HCT116 (cell line): ENCODE measurements at regions not wholly inside any gene's neighbourhood (a gene's known extent, or its start where the extent isn't known, plus 50 kb on each side); places are given as distances from the start of the nearest gene placed in this dataset.

Experiments
- ATAC-seq: fragments of 200-7000 bp; cut with Tn5 transposase; 2 replicates; pipeline ENCODE4 v1.9.1; 2020; ENCODE audit warnings: mild to moderate bottlenecking, moderate library complexity
- BruUV-seq: library from RNA; stranded (reverse); fragments of 400-500 nt; replicated peaks from 2 replicates; lab custom pipeline; 2021; lab: Mats Ljungman, UMichigan
- CTCF ChIA-PET: fragments of 300-600 bp; sonication (Branson Sonifier 250); formaldehyde crosslinking; loops from one replicate; lab custom pipeline; 2021; ENCODE audit warnings: antibody characterized with exemption; lab: Charles Lee
- POLR2A ChIA-PET: fragments of 300-600, 350-600 bp; sonication (Branson Sonifier 250); formaldehyde crosslinking; loops from one replicate; lab custom pipeline; 2021; ENCODE audit warnings: antibody characterized with exemption; lab: Charles Lee
- RAD21 ChIA-PET, 2 experiments: fragments of 300-600 bp; sonication (Branson Sonifier 250); formaldehyde crosslinking; loops; one replicate each; lab custom pipeline; 2023; ENCODE audit warnings: low total read pairs in 2 of 2; ENCODE audit not compliant: uncharacterized antibody in 2 of 2, unreplicated experiment in 2 of 2, low non-redundant PET in 1 of 2; lab: Charles Lee
- DNase-seq: peaks from one replicate; pipeline ENCODE4 v3.0.0-alpha.2; 2010; ENCODE audit warnings: low read depth, low spot score
- H2AFZ ChIP-seq: fragments of 200-600 bp; shearing (Covaris generic), sonication (generic); 2 replicates; pipeline ENCODE4 v1.6.1; 2017; ENCODE audit warnings: low read depth, mixed run types, mixed read lengths, antibody characterized with exemption, low read length; ENCODE audit not compliant: poor library complexity, severe bottlenecking
- H3K27ac ChIP-seq: 2 replicates; pipeline ENCODE4 v1.5.1; 2012; ENCODE audit warnings: low read depth, low read length
- H3K27me3 ChIP-seq: fragments of 200-600 bp; sonication (generic); 2 replicates; pipeline ENCODE4 v1.6.1; 2016; ENCODE audit warnings: mixed run types, low read length, mixed read lengths; ENCODE audit not compliant: insufficient read depth
- H3K36me3 ChIP-seq, 2 experiments: fragments of 200-500 bp in 1 of 2; fragments of 200-600 bp in 1 of 2; sonication (Bioruptor generic) in 1 of 2; sonication (generic) in 1 of 2; 2 replicates each; pipeline versions ENCODE4 v1.5.1 to v1.6.1; 2014 to 2016; ENCODE audit warnings: low read length in 2 of 2, inconsistent platforms in 1 of 2, mixed read lengths in 1 of 2, mixed run types in 1 of 2; ENCODE audit not compliant: insufficient read depth in 2 of 2, control insufficient read depth in 1 of 2
- H3K4me1 ChIP-seq, 2 experiments: fragments of 200-600 bp in 1 of 2; sonication (generic) in 1 of 2; 2 replicates each; pipeline versions ENCODE4 v1.5.1 to v1.6.1; 2012 to 2017; ENCODE audit warnings: low read length in 2 of 2, inconsistent platforms in 1 of 2, mild to moderate bottlenecking in 1 of 2, mixed read lengths in 1 of 2, mixed run types in 1 of 2, moderate library complexity in 1 of 2; ENCODE audit not compliant: insufficient read depth in 2 of 2, control insufficient read depth in 1 of 2
- H3K4me2 ChIP-seq: fragments of 200-600 bp; sonication (generic); 2 replicates; pipeline ENCODE4 v1.6.1; 2017; ENCODE audit warnings: mixed run types, low read length, mixed read lengths
- H3K4me3 ChIP-seq, 2 experiments: fragments of 200-600 bp in 1 of 2; sonication (generic) in 1 of 2; replicated peaks in 1 of 2; 2 replicates each; pipeline ENCODE4 v1.5.1; 2011 to 2016; ENCODE audit warnings: low read length in 2 of 2, control low read depth in 1 of 2, low read depth in 1 of 2, mild to moderate bottlenecking in 1 of 2, mixed read lengths in 1 of 2, mixed run types in 1 of 2
- H3K79me2 ChIP-seq: fragments of 200-600 bp; sonication (generic); 2 replicates; pipeline ENCODE4 v1.6.1; 2017; ENCODE audit warnings: mild to moderate bottlenecking, mixed run types, low read length, moderate library complexity, mixed read lengths; ENCODE audit not compliant: insufficient read depth
- H3K9ac ChIP-seq: fragments of 200-600 bp; sonication (generic); 2 replicates; pipeline ENCODE4 v1.6.1; 2016; ENCODE audit warnings: low read length, mixed read lengths
- H3K9me2 ChIP-seq: fragments of 200-600 bp; sonication (generic), shearing (Covaris generic); 2 replicates; pipeline ENCODE4 v1.6.1; 2017; ENCODE audit warnings: mixed run types, mild to moderate bottlenecking, moderate library complexity; ENCODE audit not compliant: insufficient read depth
- H3K9me3 ChIP-seq, 2 experiments: fragments of 200-500 bp in 1 of 2; fragments of 200-600 bp in 1 of 2; sonication (Bioruptor generic) in 1 of 2; sonication (generic) in 1 of 2; 2 replicates each; pipeline ENCODE4 v1.6.1; 2014 to 2017; ENCODE audit warnings: low read length in 2 of 2, mixed read lengths in 2 of 2, inconsistent platforms in 1 of 2, low read depth in 1 of 2, mild to moderate bottlenecking in 1 of 2, mixed run types in 1 of 2, moderate library complexity in 1 of 2; ENCODE audit not compliant: control insufficient read depth in 1 of 2, insufficient read depth in 1 of 2
- H4K20me1 ChIP-seq: fragments of 200-600 bp; sonication (generic), shearing (Covaris generic); 2 replicates; pipeline ENCODE4 v1.6.1; 2017; ENCODE audit warnings: mixed run types, mild to moderate bottlenecking, moderate library complexity; ENCODE audit not compliant: insufficient read depth
- EGR1 ChIP-seq: IDR thresholded peaks from 2 replicates; pipeline ENCODE4 v1.6.1; 2012; ENCODE audit warnings: low read depth
- EZH2phosphoT487 ChIP-seq: fragments of 200-600 bp; IDR thresholded peaks from 2 replicates; pipeline ENCODE4 v1.6.1; 2018; ENCODE audit warnings: antibody characterized with exemption, borderline replicate concordance
- FOSL1 ChIP-seq: IDR thresholded peaks from 2 replicates; pipeline ENCODE4 v1.6.1; 2012; ENCODE audit warnings: low read depth
- RAD21 ChIP-seq: IDR thresholded peaks from 2 replicates; pipeline ENCODE4 v1.6.1; 2012; ENCODE audit warnings: low read depth, mild to moderate bottlenecking
- SIN3A ChIP-seq: IDR thresholded peaks from 2 replicates; pipeline ENCODE4 v1.6.1; 2012; ENCODE audit warnings: low read depth
- TCF7L2 ChIP-seq: IDR thresholded peaks from 2 replicates; pipeline ENCODE4 v1.7.0; 2011; ENCODE audit warnings: borderline replicate concordance, inconsistent platforms; ENCODE audit not compliant: insufficient read depth, insufficient read length; ENCODE audit errors: extremely low read depth
- YY1 ChIP-seq: IDR thresholded peaks from 2 replicates; pipeline ENCODE4 v1.6.1; 2011; ENCODE audit warnings: low read length, low read depth, moderate library complexity, mild to moderate bottlenecking; ENCODE audit not compliant: insufficient replicate concordance; ENCODE audit errors: extremely low read depth
- ZFX ChIP-seq: fragments of 450-650 bp; IDR thresholded peaks from 2 replicates; pipeline ENCODE4 v1.6.1; 2017
- intact Hi-C: fragments of 100-400 bp; cut with micrococcal nuclease; formaldehyde crosslinking; loops from 2 replicates; pipeline ENCODE4 v1.10.0; 2022
- TF ChIP-seq, protein P1 (sequence below): IDR thresholded peaks from 2 replicates; pipeline ENCODE4 v1.6.1; 2012
- TF ChIP-seq, protein P2 (sequence below), 3 experiments: fragments of 200-600 bp in 1 of 3; sonication (generic) in 1 of 3; IDR thresholded peaks in 2 of 3; conservative IDR thresholded peaks in 1 of 3; 2 replicates each; pipeline ENCODE4 v1.5.1; 2012 to 2017; ENCODE audit warnings: low read depth in 2 of 3, low read length in 2 of 3, antibody characterized with exemption in 1 of 3, borderline replicate concordance in 1 of 3, control low read depth in 1 of 3, mild to moderate bottlenecking in 1 of 3, mixed read lengths in 1 of 3, mixed run types in 1 of 3, moderate library complexity in 1 of 3; ENCODE audit not compliant: insufficient read depth in 1 of 3

DNA sequence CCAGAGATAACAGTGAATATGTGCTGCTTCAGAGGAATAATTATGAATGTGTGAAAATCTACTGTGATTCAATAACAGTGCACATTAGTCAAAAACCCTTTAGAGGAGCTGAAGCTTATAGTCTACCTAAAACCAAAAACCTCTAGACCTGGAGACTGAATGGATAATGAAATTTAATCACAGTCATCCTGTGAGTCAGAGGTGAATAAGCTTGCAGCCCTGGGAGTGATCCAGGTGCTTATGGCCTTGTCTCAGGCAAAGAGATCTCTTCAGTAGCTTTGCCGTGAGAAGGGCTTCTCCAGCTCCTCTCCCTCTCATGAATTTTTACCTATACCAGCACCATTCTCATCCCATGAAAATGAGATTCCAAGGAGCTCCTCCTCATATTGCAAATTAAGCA is 81.3 kb upstream of the RGS4 start:
- Histone ChIP-seq H3K9me3 (no peaks in the 10 kb centered on the region), H3K9me2 (no peaks in the 10 kb centered on the region), H3K36me3 (no peaks in the 10 kb centered on the region), H3K27me3 (no peaks in the 10 kb centered on the region), H3K9ac (no peak overlapping the region), H2AFZ (no peak overlapping the region), H3K4me1 (peaks cover 0 to 8% of the 10 kb centered on the region in 2 experiments; a peak in 2 of 4 replicates), H3K79me2 (no peaks in the 10 kb centered on the region), H4K20me1 (no peaks in the 10 kb centered on the region), H3K27ac (no peak overlapping the region), H3K4me2 (peak overlapping the region; percentile 20; the same call in 1 of the 2 replicates), H3K4me3 (no peak overlapping the region)
- ChIA-PET RAD21 (no interaction called here), CTCF (interaction anchor here (0.8 to 1.4 kb wide), 2 partner anchors 12 to 187 kb away, joined by 3 to 4 read pairs; no protein-coding TSS in a partner anchor), POLR2A (no interaction called here)
- DNase-seq: peak; percentile 6
- no TSS peak for BruUV-seq
- intact Hi-C loops: loop anchor here (2.0 kb wide), 1 partner anchor 187 kb away; no protein-coding TSS in a partner anchor
- TF ChIP-seq FOSL1 (peak; percentile 50), ZFX (no peak)
- peak; percentile 42; the same call in 1 of the 2 replicates for ATAC-seq

DNA sequence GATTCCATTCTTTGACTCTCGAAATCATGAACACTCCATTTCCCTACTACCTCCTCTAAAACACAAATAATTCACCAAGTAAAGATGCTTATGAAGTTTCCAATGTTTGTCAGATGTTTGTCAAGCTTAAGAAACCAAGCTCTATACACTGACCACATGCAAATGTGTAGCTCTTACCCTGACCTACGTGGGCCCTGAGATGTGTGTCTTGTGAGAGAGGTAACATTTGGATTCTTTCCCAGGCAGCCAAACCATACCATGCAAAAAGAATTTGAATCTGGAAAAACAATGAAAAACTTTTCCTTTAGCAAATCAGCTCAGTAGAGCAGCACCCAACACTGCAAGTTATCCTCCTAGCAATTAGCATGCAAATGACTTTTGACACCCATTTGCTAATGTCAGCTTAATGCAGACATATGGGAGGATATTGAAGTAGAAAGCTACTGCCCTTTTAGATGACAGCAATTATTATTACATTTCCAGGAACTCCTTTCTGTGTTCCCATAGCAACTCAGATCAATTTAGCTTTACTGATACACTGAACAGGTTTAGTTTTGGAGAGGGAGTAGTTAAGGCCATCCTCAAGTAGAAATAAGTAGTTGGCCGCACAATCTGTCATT is 83.2 kb upstream of the RGS4 start:
- H4K20me1 ChIP-seq: no peaks in the 10 kb centered on the region
- TF ChIP-seq, protein P1, sequence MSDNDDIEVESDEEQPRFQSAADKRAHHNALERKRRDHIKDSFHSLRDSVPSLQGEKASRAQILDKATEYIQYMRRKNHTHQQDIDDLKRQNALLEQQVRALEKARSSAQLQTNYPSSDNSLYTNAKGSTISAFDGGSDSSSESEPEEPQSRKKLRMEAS: no peak
- TF ChIP-seq RAD21: no peak
- TF ChIP-seq YY1: no peak
- TF ChIP-seq EGR1: no peak
- TF ChIP-seq, protein P2, sequence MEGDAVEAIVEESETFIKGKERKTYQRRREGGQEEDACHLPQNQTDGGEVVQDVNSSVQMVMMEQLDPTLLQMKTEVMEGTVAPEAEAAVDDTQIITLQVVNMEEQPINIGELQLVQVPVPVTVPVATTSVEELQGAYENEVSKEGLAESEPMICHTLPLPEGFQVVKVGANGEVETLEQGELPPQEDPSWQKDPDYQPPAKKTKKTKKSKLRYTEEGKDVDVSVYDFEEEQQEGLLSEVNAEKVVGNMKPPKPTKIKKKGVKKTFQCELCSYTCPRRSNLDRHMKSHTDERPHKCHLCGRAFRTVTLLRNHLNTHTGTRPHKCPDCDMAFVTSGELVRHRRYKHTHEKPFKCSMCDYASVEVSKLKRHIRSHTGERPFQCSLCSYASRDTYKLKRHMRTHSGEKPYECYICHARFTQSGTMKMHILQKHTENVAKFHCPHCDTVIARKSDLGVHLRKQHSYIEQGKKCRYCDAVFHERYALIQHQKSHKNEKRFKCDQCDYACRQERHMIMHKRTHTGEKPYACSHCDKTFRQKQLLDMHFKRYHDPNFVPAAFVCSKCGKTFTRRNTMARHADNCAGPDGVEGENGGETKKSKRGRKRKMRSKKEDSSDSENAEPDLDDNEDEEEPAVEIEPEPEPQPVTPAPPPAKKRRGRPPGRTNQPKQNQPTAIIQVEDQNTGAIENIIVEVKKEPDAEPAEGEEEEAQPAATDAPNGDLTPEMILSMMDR (IDR thresholded peaks at IDR 0.05 in 2 of 3, conservative IDR thresholded peaks at IDR 0.05 in 1 of 3; ENCODE audit: borderline replicate concordance in 1 of 3, insufficient read depth in 1 of 3, low read depth in 2 of 3, low read length in 2 of 3): no peak
- TF ChIP-seq ZFX: no peak
- no peak for TF ChIP-seq EZH2phosphoT487
- no peak for TF ChIP-seq FOSL1
- TF ChIP-seq SIN3A: no peak
- no peak for TF ChIP-seq TCF7L2
- peaks cover 0 to 8% of the 10 kb centered on the region in 2 experiments; a peak in 2 of 4 replicates for H3K4me1 ChIP-seq
- no peaks in the 10 kb centered on the region for H3K9me2 ChIP-seq
- POLR2A ChIA-PET: no interaction called here
- no peak for DNase-seq
- H3K79me2 ChIP-seq: no peaks in the 10 kb centered on the region
- H2AFZ ChIP-seq: no peak overlapping the region
- BruUV-seq: no TSS peak
- H3K27me3 ChIP-seq: no peaks in the 10 kb centered on the region
- no peaks in the 10 kb centered on the region for H3K36me3 ChIP-seq
- no peak overlapping the region for H3K4me2 ChIP-seq
- RAD21 ChIA-PET: no interaction called here
- no peaks in the 10 kb centered on the region for H3K9me3 ChIP-seq
- no peak overlapping the region for H3K4me3 ChIP-seq
- H3K9ac ChIP-seq: no peak overlapping the region
- ATAC-seq: no peak
- H3K27ac ChIP-seq: no peak overlapping the region
- CTCF ChIA-PET: interaction anchor here (1.5 kb wide), 1 partner anchor 108 kb away, joined by 3 read pairs; no protein-coding TSS in a partner anchor
- intact Hi-C loops: no loop called here
